D721Med (cell line): ENCODE measurements at regions not wholly inside any gene's neighbourhood (a gene's known extent, or its start where the extent isn't known, plus 50 kb on each side); places are given as distances from the start of the nearest gene placed in this dataset.

Experiments used
- DNase-seq: peaks from one replicate; pipeline ENCODE4 v3.0.0; 2011; ENCODE audit warnings: low spot score; ENCODE audit not compliant: insufficient read length
- FAIRE-seq: peaks from 2 replicates; lab custom pipeline; 2011; peaks lifted over from hg19 to GRCh38; lab: Jason Lieb, UNC
- CTCF ChIP-seq: IDR thresholded peaks from 2 replicates; pipeline ENCODE4 v1.5.1; 2012; ENCODE audit warnings: mild to moderate bottlenecking, control low read depth; ENCODE audit not compliant: insufficient read depth; ENCODE audit errors: missing control alignments

GRCh38 chr6:80454661-80455365 lies 348.3 kb downstream of the BCKDHB start:
- no peak for TF ChIP-seq CTCF
- no peak for DNase-seq
- FAIRE-seq: no peak

GRCh38 chr6:80454197-80454596 lies 347.7 kb downstream of the BCKDHB start:
- DNase-seq (no peak), FAIRE-seq (no peak)
- no peak for TF ChIP-seq CTCF

- FAIRE-seq: no peak
- DNase-seq: no peak
- no peak for TF ChIP-seq CTCF
Observed at GRCh38 chr6:80449726-80450125, 343.3 kb downstream of the BCKDHB start.

- no peak for FAIRE-seq
- DNase-seq: no peak
- no peak for TF ChIP-seq CTCF
Observed at GRCh38 chr6:80446454-80447045, 340.1 kb downstream of the BCKDHB start.

- TF ChIP-seq CTCF: no peak
- DNase-seq: no peak
- no peak for FAIRE-seq
Observed at GRCh38 chr6:80445751-80446150, 339.3 kb downstream of the BCKDHB start.

- DNase-seq (no peak), FAIRE-seq (no peak)
- no peak for TF ChIP-seq CTCF
Observed at GRCh38 chr6:80442366-80442765, 335.9 kb downstream of the BCKDHB start.

GRCh38 chr6:80441131-80441530 lies 334.7 kb downstream of the BCKDHB start:
- FAIRE-seq (no peak), DNase-seq (no peak)
- no peak for TF ChIP-seq CTCF
